DOHH2 (cell line): ENCODE measurements at regions not wholly inside any gene's neighbourhood (a gene's known extent, or its start where the extent isn't known, plus 50 kb on each side); places are given as distances from the start of the nearest gene placed in this dataset.

Source experiments
- H3F3A ChIP-seq: fragments of 200-600 bp; sonication (generic), shearing (Covaris generic); 2 replicates; pipeline ENCODE4 v1.6.0; 2016; ENCODE audit warnings: antibody characterized with exemption, mild to moderate bottlenecking; ENCODE audit not compliant: control insufficient read depth, insufficient read depth
- H3K27ac ChIP-seq: fragments of 200-600 bp; sonication (generic); 2 replicates; pipeline ENCODE4 v1.5.1; 2014; ENCODE audit warnings: low read depth, mild to moderate bottlenecking, low read length, moderate library complexity
- H3K27me3 ChIP-seq: fragments of 200-600 bp; sonication (generic); 2 replicates; pipeline ENCODE4 v1.6.1; 2014; ENCODE audit warnings: mild to moderate bottlenecking, low read length, mixed read lengths; ENCODE audit not compliant: control insufficient read depth
- H3K36me3 ChIP-seq: fragments of 200-600 bp; sonication (generic); 2 replicates; pipeline ENCODE4 v1.6.1; 2014; ENCODE audit warnings: mild to moderate bottlenecking, low read length, moderate library complexity, mixed read lengths; ENCODE audit not compliant: control insufficient read depth
- H3K4me1 ChIP-seq: fragments of 200-600 bp; sonication (generic); 2 replicates; pipeline ENCODE4 v1.6.1; 2014; ENCODE audit warnings: mild to moderate bottlenecking, low read length, mixed read lengths; ENCODE audit not compliant: control insufficient read depth
- H3K4me2 ChIP-seq: fragments of 200-600 bp; sonication (generic); 2 replicates; pipeline ENCODE4 v1.6.0; 2014; ENCODE audit warnings: mild to moderate bottlenecking, low read length, moderate library complexity
- H3K4me3 ChIP-seq: fragments of 200-600 bp; sonication (generic); 2 replicates; pipeline ENCODE4 v1.5.1; 2014; ENCODE audit warnings: mild to moderate bottlenecking, low read length, mixed read lengths
- H3K79me2 ChIP-seq: fragments of 200-600 bp; sonication (generic); 2 replicates; pipeline ENCODE4 v1.6.1; 2014; ENCODE audit warnings: mild to moderate bottlenecking, low read length, mixed read lengths; ENCODE audit not compliant: control insufficient read depth
- H3K9me2 ChIP-seq: fragments of 200-600 bp; sonication (generic); replicated peaks from 2 replicates; pipeline ENCODE4 v1.6.1; 2014; ENCODE audit warnings: mild to moderate bottlenecking, low read length, mixed read lengths; ENCODE audit not compliant: control insufficient read depth
- H3K9me3 ChIP-seq: fragments of 200-600 bp; sonication (generic); 2 replicates; pipeline ENCODE4 v1.6.1; 2014; ENCODE audit warnings: antibody characterized with exemption, low read length, mixed read lengths; ENCODE audit not compliant: control insufficient read depth, insufficient read depth
- H4K20me1 ChIP-seq: fragments of 200-600 bp; sonication (generic); 2 replicates; pipeline ENCODE4 v1.6.0; 2014; ENCODE audit warnings: low read depth, mild to moderate bottlenecking, antibody characterized with exemption, low read length, moderate library complexity; ENCODE audit not compliant: control insufficient read depth, insufficient read depth
- CTCF ChIP-seq: fragments of 200-600 bp; sonication (generic); IDR thresholded peaks from one replicate; pipeline ENCODE4 v1.5.1; 2014; ENCODE audit warnings: antibody characterized with exemption, mild to moderate bottlenecking, low read depth, low read length; ENCODE audit not compliant: poor library complexity, severe bottlenecking
- EZH2phosphoT487 ChIP-seq: fragments of 200-600 bp; sonication (generic); IDR thresholded peaks from 2 replicates; pipeline ENCODE4 v1.6.1; 2017; ENCODE audit warnings: borderline replicate concordance, mild to moderate bottlenecking, antibody characterized with exemption, low read length, moderate library complexity, mixed read lengths

- no peaks in the 10 kb centered on the region for H3K4me1 ChIP-seq
- H3K9me2 ChIP-seq = no peaks in the 10 kb centered on the region
- H3F3A ChIP-seq = no peaks in the 10 kb centered on the region
- H4K20me1 ChIP-seq = no peaks in the 10 kb centered on the region
- no peak overlapping the region for H3K27ac ChIP-seq
- no peak overlapping the region for H3K4me3 ChIP-seq
- TF ChIP-seq EZH2phosphoT487 = no peak
- TF ChIP-seq CTCF = no peak
- no peaks in the 10 kb centered on the region for H3K36me3 ChIP-seq
- no peaks in the 10 kb centered on the region for H3K9me3 ChIP-seq
- no peaks in the 10 kb centered on the region for H3K27me3 ChIP-seq
- H3K4me2 ChIP-seq = no peak overlapping the region
- H3K79me2 ChIP-seq = no peaks in the 10 kb centered on the region
Measured at GRCh38 chr12:88305254-88305890, 163.3 kb downstream of the TMTC3 start.

GRCh38 chr12:88306471-88307069 lies 164.5 kb downstream of the TMTC3 start:
- TF ChIP-seq CTCF = no peak
- TF ChIP-seq EZH2phosphoT487 = no peak
- no peak overlapping the region for H3K4me3 ChIP-seq

GRCh38 chr12:88307961-88308360 lies 165.9 kb downstream of the TMTC3 start:
- H3K4me2 ChIP-seq = no peak overlapping the region

More at GRCh38 chr12:88306471-88307069, 164.5 kb downstream of the TMTC3 start:
- Histone ChIP-seq H3K36me3 (no peaks in the 10 kb centered on the region), H3K27ac (no peak overlapping the region), H3K27me3 (no peaks in the 10 kb centered on the region), H3K79me2 (no peaks in the 10 kb centered on the region), H4K20me1 (no peaks in the 10 kb centered on the region), H3K4me2 (no peak overlapping the region), H3K4me1 (no peaks in the 10 kb centered on the region), H3F3A (no peaks in the 10 kb centered on the region), H3K9me3 (no peaks in the 10 kb centered on the region), H3K9me2 (no peaks in the 10 kb centered on the region)

More at GRCh38 chr12:88307961-88308360, 165.9 kb downstream of the TMTC3 start:
- H3K36me3 ChIP-seq = no peaks in the 10 kb centered on the region
- no peaks in the 10 kb centered on the region for H3K27me3 ChIP-seq
- no peaks in the 10 kb centered on the region for H3K9me3 ChIP-seq
- H3K4me3 ChIP-seq = no peak overlapping the region
- no peaks in the 10 kb centered on the region for H4K20me1 ChIP-seq
- H3K4me1 ChIP-seq = no peaks in the 10 kb centered on the region
- H3K9me2 ChIP-seq = no peaks in the 10 kb centered on the region
- no peaks in the 10 kb centered on the region for H3K79me2 ChIP-seq
- H3F3A ChIP-seq = no peaks in the 10 kb centered on the region
- TF ChIP-seq CTCF (no peak), EZH2phosphoT487 (no peak)
- H3K27ac ChIP-seq = no peak overlapping the region
